Neural progenitor cell (in vitro differentiated cells): ENCODE measurements at regions not wholly inside any gene's neighbourhood (a gene's known extent, or its start where the extent isn't known, plus 50 kb on each side); places are given as distances from the start of the nearest gene placed in this dataset.

ENCODE experiments used
- CTCF ChIP-seq: fragments of 200-600 bp; sonication (generic); IDR thresholded peaks from 2 replicates; pipeline ENCODE4 v1.5.1; 2017; ENCODE audit warnings: antibody characterized with exemption, mild to moderate bottlenecking
- EZH2 ChIP-seq: fragments of 200-600 bp; sonication (generic); IDR thresholded peaks from 2 replicates; pipeline ENCODE4 v1.6.1; 2017; ENCODE audit warnings: antibody characterized with exemption, mild to moderate bottlenecking, moderate library complexity

DNA sequence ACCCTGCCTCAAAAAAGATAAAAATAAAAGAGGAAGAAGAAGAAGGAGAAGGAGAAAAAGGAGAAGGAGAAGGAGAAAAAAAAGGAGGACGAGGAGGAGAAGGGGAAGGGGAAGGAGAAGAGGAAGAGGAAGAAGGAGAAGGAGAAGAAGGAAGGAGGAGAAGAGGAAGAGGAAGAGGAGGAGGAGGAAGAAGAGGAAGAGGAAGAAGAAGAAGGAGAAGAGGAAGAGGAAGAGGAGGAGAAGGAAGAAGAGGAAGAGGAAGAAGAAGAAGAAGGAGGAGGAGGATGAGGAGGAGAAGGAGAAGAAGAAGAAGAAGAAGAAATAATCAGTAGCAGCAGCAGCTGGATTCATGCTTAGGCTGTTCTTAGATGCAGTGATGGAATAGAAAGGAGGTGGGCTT, 159.7 kb downstream of the TFCP2L1 start:
- TF ChIP-seq CTCF: no peak
- no peak for TF ChIP-seq EZH2
